ENCODE measurements at regions not wholly inside any gene's neighbourhood (a gene's known extent, or its start where the extent isn't known, plus 50 kb on each side); places are given as distances from the start of the nearest gene placed in this dataset.

DNA sequence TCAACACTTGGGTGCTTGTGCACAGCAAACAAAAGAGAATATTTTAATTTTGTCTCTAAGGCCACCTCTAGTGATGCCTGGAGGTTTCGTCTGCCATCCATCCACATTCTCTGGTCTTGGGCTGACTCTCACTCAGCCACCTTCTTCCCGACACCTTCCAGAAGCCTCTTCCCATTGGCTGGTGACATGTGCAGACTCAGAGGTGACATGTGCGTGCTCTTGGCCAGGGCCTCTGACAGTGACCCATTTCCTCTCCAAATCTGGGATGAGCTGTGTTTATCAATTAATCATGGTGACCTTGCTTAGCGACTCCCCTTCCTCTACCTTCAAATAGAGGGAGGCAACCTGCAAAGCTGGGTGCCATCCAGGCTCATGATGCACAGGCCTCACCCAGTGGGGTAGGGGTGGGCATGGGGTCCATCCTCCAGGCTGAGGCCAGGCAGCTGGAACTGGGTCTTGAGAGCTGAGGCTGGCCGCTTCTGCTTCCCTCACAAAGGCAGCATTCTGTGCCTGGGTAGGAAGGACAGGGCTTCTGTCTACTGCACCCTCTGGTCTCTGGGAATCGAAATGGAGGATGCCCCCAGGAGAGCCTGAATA, 91.8 kb downstream of the DHCR7 start:
- no peak for DNase-seq

DNA sequence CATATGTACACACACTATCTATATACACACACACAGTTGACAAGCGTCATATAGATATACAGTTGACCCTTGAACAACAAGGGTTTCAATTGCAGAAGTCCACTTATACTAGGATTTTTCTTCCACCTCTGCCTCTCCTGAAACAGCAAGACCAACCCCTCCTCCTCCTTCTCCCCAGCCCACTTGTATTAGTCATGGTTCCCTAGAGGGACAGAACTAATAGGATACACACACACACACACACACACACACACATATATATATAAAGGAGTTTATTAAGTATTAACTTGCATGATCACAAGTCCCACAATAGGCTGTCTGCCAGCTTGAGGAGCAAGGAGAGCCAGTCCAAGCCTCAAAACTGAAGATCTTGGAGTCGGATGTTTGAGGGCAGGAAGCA, 92.9 kb downstream of the DHCR7 start:
- no peak for DNase-seq

DNA sequence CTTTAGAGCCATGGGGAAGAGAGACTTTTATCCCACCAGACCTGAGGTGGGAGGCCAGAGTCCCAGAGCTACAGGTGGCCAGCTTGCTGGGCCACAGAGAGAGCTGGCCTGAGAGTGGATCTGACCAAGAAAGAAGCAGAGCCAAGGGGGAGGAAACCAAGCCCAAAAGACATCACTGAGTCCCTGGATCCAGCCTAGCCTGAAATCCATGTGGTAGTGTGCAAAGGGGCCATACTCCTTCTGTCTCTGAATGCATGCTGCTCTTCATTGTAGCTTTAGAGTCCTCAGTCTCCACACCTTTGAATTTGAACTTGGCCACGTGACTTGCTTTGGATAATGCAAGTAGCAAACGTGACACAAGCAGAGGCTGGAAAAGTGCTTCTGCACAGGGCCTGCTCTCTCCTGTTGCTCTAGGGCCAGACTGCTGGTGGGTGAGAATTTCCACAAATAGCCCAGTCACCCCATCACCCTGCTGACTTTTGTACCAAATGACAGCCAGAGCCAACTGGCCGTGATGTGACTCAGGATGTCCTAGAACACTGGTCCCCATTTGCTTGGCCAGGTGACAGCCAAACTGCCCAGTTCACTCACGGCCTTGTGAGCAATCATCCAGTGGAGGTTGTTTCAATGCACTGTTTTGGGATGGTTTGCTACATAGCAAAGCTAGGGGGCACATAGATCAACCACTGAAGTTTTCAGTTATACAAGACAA, 93.6 kb downstream of the DHCR7 start:
- no peak for DNase-seq

DNA sequence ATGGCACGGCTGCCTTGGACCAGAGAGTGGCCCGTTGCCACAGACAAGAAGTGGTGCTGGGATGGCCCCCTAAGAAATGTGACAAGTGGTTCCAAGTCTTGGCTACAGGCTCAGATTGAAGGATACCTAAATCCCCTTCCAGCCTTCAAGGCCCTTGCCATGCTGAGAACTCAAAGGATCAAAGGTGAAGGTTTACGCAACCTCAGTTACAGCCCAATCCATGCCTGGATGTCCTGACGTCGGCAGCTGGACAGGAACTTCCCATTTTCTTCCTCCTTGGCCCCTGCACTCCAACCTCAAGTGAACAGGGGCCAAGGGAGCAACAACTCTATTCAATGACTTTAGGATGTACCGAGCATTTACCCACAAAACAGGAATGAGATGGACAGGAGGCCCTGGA, 95.4 kb downstream of the DHCR7 start:
- DNase-seq, result no peak

DNA sequence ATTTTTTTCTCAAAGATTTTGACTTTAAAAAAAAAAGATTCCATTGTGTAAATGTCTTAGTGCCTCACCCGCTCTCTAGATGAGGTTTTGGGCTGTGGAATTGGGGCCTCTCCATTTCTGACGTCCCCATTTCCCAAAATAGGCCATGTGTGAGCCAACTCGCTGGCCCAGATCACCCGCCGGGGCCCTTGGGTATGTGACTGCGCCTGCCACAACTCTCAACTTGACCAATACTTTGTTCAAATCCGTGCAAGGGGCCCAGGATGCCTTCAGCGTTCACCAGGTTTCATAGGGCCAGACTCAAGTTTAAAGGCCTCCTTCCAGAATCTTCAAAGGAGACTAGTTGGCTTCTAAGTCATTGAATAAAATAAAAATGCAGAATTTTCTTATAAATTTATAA, 96.0 kb downstream of the DHCR7 start:
- DNase-seq, result no peak

DNA sequence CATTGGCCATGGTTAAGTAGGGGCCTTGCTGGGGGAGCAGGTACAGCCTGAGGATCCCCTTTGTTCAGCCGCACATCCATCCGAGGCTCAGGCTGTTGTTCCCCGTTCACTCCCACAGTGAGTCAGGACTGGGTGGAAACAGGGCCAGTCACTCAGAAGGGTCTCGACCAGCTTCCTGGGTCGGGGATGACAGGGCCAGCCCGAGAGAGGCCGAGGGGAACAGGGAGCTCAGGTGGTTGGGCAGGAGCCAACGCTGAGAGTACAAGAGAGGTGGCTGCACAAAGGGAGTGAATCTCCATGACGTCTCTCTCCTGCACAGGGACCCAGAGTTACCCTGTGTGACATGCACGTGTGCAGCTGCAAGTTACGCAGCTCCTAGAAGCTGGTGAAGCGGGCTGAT, 97.2 kb upstream of the SHANK2 start:
- no peak for DNase-seq

DNA sequence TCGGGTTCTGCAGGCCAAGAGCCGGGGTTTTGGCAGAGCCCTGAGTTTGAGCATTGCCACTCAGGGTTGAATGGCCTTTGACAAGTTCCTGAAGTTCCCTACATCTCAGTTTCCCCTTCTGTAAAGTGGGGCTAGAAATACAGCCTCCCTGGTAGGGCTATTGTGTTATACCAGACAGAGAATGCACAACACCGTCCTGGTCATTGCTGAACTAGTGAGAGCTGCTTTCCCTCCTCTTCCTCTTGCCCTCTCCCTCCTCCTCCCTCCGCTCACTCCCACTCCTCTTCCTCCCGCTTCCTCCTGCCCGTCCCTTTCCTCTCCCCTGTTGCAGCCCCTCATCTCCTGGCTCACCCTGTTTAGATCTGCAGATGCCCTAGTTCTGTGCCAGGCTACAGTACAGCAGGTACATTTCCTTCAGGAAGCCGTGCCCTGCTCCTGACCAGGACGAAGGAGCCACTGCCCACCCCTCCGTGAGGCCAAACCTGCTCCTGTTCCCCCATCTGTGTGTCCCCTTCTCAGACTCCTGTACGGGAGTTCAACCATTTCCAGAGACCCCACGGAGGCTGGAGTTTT, 91.5 kb upstream of the SHANK2 start:
- DNase-seq, result no peak

DNA sequence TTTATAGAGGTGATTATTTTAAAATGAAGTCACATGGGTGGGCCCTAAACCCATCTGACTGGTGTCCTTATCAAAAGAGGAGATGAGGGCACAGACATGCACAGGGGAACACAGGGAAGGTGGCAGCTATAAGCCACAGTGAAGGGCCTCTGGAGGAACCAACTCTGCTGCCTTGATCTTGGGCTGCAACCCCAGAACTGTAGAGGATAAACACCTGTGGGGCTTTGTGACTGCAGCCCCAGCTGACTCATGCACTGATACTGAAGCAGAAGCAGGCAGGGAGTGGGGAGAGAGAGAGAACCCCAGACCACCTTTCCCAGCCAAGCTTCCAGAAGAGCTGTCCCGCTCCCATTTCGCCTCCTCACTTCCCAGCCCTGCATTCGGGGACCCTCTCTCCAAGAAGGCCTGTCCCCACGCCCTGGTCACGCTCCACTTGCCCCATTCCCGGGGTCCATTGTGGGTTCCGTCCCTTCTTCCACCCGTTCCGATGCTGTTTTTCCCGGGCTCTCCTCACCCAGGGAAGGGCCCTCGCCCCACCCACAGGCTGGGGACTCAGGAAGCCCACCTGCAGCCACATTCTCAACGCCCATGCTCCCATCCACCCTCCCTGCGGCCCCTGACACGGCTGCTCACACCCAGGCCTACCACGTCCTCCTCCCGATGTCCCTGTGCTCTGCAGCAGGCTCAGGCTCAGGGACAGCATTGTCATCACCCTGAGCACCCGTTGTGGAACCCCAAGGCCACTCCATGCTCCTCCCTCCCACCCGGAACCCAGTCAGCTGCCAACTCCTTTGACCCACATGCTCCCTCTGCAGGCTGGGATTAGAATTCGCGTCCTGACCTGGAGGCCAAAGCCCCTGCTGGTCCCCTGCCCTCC, 90.8 kb upstream of the SHANK2 start:
- no peak for DNase-seq

DNA sequence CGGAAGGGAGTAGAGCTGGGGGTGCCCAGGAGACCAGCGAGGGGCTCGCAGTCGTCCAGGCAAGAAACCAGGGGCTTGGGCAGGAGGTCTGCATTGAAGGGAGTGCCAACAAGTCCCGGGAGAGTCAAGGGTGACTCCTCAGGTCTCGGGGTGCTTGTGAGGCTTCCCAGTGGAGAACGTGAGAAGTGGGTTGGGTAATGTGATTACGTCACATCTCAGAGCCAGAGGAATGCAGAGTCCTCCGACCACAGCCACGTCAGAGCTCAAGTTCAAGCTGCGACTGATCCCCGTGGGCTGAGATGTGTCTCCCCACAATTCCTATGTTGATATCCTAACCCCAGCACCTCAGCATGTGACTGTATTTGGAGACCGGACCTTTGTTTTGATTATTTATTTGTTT, 89.7 kb upstream of the SHANK2 start:
- no peak for DNase-seq

DNA sequence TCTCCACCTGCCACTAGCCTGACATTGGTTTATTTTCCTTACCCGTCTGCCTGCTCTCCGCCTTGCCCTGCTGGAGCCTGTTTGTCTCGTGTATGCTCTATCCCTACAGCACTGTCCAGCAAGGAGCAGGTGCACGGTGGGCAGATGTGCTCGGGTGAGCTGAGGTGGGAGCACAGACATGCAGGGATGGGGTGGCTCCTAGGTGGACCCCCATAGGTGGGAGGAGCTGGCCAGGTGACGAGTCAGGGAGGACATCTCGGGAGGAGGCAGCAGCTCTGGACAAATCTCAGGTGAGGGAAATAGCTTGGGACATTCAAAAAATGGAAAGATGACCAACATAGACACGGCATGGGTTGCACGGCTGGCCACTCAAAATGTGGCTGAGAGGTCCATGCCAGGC, 89.2 kb upstream of the SHANK2 start:
- DNase-seq, result no peak

DNA sequence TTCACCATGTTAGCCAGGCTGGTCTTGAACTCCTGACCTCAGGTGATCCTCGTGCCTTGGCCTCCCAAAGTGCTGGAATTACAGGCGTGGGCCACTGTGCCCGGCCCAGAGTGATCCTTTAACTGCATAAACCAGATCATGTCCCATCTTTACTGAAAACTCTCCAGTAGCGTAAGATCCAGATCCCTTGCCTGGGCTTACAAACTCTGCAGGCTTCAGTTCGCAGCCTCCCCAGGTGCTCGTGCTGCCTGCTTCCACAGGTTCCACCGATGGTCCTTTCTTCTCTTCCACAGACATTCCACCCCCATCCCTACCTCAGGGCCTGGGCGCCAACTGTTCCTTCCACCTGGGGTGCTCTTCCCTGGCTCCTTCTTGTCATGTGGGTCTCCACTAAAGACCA, 88.8 kb upstream of the SHANK2 start:
- no peak for DNase-seq

DNA sequence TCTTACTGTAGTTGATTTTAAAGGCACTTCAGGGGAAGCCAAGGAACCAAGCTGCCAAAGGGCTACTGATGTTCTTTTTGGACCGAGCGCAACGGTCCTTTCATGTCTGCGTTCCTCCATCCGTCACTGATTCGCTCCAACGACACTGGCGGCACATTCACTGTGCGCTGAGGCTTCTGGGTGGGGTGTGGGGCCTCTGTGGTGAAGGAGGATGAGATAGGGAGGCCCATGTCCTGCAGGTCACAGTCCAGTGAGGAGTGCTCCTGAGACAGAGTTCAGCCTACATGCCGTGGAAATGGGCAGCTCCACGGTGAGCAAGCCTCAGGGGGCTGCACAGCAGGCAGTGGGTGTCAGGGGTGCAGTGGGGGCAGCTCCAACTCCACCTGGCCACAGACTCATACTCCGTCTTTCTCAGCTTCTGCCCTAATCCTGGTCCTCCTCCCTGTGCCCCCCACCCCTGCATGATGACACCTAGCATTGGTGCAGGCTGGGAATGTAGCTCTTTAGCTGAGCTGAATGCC, 87.8 kb upstream of the SHANK2 start:
- DNase-seq, result no peak

DNA sequence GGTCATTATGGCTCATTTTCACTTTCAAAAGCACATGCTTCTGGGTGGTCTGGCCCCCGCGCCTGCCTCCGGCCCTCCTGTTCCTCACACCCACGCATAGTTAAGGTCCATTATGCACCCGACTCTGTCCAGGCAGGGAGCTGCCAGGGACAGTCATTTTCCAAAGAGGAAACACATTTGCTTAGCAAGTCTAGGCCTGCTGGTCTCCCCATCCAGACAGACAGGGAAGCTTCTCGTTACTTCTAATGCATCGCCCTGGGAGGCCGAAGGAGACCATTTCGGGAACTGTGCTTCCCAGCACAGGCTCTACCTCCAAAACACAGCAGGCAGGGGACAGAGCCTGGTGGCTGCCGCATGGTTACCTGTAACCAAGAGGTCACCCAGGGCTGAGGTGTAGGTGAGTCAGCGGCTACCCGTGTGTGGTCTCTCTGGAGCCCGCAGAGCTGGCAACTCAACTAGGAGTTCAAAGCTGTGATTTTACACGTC, 87.1 kb upstream of the SHANK2 start:
- no peak for DNase-seq

DNA sequence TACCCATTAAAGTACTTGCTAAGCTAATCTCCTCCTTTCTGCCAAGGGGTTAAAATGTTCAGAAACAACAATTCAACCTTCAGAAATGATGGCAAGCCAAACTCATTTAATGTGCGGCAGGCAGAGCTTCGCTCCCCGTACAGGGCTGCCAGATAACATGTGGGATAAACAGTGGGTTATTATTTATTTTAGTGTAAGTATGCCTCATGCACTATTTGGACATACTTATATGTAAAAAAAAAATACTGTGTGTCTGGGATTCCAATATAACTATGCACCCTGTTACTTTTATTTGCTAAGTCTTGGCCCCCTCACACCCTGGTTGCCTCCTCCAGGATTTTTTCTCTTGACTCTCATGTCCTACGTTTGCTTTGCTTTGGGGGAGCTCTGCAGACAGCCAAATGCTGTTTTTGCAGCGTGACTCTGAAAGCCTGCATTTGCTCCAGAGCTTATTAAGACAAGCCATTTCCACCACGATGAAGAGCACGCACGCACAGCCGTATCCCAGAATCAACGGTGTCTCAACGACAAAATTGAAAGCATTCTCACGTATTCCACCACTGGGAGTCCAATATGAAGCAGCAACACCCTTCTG, 86.5 kb upstream of the SHANK2 start:
- DNase-seq, result no peak

DNA sequence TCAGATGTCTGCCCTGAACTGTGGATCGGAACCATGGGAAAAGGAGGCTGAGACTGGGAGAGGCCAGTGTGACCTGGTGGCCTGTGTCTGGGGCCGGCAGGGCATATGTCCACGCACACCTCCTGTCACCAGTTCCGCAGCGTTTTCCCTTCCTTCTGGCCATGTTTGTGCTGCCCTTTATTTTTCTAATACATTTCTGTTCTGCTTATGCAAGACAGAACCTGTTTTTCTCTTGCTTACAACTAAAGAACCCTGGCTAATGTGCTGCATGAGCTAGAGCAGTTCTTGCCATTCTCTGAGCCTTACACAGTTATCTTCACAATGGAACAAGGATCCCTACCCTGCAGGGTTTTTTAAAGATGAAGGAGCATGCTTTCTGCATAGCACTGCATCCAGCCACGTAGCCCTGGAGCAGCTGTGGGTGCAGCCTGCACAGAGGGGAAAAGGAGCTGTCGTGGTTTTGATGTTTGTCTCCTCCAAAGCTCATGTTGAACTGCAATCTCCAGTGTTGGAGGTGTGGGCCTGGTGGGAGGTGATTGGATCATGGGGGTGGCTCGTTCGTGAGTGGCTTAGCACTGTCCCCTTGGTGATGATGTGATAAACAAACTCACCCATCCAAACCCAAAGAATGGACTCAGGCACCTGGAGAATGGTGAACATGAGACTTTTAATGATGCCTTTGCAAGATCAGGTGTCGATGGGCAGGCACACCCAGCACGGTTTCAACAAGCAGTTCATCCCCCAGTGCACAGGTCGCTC, 84.8 kb upstream of the SHANK2 start:
- DNase-seq, result no peak

DNA sequence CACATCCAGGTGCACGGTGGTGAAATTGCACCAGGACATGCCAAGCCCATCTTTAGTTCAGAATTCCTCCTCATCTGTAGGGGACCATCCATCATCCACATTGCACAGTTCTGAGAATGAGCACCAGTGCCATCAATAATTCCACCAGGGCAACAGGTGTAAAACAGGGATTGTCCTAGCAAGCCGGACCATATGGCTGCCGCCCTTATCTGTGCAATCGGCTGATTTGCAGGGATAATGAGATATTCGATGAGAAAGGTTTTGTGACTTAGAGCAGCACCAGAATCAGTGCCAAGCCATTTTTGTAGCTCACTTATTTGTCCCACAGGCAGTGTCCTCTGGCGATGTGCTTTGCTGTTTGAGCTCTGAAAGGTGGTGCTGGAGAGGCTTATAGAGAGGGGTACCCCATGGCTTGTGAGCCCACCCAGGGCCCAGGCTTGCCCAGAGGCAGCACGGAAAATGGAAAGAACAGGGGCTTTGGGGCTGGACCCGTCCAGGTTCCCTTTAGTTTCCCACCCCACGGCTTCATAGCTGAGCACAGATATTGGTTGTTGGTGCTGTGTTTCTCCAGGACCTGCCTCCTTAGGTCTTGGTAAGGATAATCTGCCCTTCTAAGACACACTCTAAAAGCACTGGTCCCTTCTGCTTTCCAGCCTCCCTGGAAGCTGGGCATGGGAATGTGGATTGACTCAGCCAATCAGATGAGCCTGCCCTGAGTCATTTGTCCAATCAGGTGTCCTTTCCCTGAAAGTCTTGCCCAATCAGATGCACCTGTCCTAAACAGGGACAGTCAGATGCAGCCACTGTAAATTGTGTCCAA, 84.0 kb upstream of the SHANK2 start:
- DNase-seq, result no peak

DNA sequence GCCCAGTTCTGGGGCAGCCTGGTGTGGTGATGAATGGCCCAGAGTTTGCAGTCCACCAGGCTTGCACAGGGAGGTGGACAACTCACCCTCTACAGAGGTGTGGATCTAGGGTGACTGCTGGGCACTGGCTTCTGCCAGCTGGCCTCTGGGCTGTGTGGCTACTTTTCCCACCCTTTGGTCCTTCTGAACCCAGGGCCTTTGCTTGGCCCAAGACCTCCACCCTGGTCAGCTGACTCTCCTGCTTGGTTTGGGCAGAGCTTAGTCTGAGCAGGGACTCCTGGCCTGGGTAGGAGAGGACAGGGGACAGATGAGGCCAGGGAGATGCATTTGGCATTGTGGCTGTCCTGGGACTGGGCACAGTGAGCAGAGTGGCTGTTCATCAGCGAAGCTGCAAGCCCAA, 83.0 kb upstream of the SHANK2 start:
- DNase-seq, result no peak

DNA sequence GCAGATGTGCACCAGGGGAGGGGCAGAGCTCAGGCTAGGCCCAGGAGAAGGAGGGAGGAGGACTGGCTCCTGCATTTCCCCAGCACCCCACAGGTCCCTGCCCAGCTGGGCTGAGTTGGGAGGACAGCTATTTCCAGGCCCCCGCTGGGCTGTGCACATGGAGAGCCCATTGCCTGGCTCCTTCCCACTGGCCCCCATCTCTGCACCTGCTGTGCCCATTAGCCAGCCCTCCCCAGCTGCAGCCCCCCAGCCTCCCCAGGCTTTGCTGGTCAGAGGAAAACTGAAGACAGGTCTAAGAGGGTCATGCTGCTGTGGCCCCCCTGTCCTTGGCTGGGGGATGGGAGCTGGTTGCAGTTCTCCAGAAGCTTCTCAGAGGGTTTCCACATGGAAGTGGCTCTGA, 81.8 kb upstream of the SHANK2 start:
- DNase-seq, result no peak

DNA sequence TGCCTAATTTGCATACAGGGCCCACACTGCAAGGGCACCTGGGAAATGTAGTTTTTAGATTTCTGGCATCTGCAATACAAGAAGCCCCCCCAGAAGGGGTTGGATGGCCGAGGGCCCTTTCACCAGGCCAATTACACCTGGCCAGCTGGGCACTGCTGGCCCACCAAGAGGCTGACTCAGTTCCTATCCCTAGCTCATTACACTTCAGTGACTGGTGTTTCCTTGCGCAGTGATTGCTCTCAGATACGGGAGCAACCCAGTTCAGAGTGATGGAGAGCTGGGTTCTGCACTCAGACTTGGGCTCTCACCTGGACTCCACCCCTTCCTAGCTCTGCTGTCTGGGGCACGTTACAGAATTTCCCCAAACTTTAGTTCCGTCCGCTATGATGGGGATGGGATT, 81.1 kb upstream of the SHANK2 start:
- DNase-seq, result no peak

DNA sequence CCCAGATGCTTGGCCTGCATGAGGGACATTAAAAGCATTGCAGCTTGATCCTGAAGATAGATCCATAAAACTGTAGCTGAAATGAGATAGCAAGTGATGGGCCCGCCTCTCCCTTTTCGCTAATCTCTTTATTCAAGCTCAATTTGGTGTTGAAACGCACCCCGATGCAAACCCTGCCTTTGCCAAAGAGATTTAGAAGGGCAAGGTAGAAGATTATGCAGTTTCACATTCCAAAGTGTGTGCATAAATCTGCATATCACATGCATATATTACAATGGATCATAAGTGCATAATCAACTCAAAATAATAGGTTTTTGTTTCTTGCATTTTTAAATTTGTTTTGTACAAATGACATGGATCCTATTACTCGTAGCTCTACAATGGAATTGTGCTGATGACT, 80.1 kb upstream of the SHANK2 start:
- DNase-seq, result no peak

DNA sequence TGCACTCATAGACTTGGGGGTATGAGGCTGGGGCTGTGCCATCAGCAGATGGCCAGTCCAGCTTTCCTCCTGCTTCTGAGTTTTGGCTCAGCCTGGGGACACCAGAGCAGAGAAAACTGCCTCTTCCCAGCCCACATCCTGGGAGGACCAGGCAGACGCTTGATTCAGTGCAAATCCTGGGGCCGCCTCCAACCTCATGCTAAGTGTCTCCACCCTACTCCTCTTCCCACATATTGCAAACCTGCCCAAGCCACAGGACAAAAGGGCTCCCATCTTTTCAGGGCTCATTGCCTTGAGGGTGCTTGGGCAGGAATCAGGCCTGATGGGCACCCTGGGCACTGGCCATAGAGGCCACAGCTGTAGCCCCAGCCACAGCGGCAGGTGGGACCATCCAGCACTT, 79.7 kb upstream of the SHANK2 start:
- no peak for DNase-seq

Measured in activated CD4-positive, alpha-beta T cell treated with anti-CD3 and anti-CD28 coated beads for 1 hour (primary cell).